ENCODE measurements at regions not wholly inside any gene's neighbourhood (a gene's known extent, or its start where the extent isn't known, plus 50 kb on each side); places are given as distances from the start of the nearest gene placed in this dataset.

DNA sequence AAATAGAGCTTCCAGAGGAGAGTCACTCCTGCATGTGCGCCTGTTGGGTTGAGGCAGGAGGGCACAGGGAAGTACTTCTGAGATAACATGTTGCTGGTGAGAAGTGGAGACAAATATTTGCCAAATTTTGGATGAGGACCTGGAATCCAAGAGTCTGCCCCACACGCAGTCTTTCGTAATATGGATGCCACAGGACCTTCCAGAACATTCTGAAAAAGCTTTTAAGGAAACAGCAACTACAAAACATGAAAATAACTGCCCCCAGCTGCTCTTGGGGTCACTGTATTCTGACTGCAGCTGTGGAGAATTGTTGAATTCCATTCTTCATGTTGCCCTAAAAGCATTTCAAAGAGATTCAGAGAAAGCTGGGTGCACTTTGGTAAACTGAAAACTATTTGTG lies 227.5 kb downstream of the C1D start:
- TF ChIP-seq, protein P1, sequence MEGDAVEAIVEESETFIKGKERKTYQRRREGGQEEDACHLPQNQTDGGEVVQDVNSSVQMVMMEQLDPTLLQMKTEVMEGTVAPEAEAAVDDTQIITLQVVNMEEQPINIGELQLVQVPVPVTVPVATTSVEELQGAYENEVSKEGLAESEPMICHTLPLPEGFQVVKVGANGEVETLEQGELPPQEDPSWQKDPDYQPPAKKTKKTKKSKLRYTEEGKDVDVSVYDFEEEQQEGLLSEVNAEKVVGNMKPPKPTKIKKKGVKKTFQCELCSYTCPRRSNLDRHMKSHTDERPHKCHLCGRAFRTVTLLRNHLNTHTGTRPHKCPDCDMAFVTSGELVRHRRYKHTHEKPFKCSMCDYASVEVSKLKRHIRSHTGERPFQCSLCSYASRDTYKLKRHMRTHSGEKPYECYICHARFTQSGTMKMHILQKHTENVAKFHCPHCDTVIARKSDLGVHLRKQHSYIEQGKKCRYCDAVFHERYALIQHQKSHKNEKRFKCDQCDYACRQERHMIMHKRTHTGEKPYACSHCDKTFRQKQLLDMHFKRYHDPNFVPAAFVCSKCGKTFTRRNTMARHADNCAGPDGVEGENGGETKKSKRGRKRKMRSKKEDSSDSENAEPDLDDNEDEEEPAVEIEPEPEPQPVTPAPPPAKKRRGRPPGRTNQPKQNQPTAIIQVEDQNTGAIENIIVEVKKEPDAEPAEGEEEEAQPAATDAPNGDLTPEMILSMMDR (IDR thresholded peaks at IDR 0.05; ENCODE audit: borderline replicate concordance, extremely low read depth, low read length, poor library complexity, severe bottlenecking), result no peak
- no peak for TF ChIP-seq EZH2 (IDR thresholded peaks at IDR 0.05; ENCODE audit: borderline replicate concordance, low read depth, low read length, severe bottlenecking)
- no peaks in the 10 kb centered on the region for H3K36me3 ChIP-seq (ENCODE audit: insufficient read depth, low read length)
- H2AFZ ChIP-seq (ENCODE audit: low read depth, low read length), result no peak overlapping the region
- H3K4me1 ChIP-seq (ENCODE audit: insufficient read depth, low read length), result no peaks in the 10 kb centered on the region
- H4K20me1 ChIP-seq (ENCODE audit: insufficient read depth, low read length), result no peaks in the 10 kb centered on the region
- H3K9me3 ChIP-seq (ENCODE audit: insufficient read depth, low read length, severe bottlenecking), result no peaks in the 10 kb centered on the region
- ATAC-seq (ENCODE audit: insufficient read depth, low read depth) (no peak), DNase-seq (no peak)
- no peak overlapping the region for H3K9ac ChIP-seq (ENCODE audit: low read depth, low read length)
- peaks cover 3% of the 10 kb centered on the region for H3K27me3 ChIP-seq (ENCODE audit: insufficient read depth, low read length, poor library complexity)
- H3K4me2 ChIP-seq (ENCODE audit: insufficient read depth, low read length), result no peak overlapping the region
- H3K4me3 ChIP-seq (ENCODE audit: low read depth in 1 of 2, low read length in 2 of 2), result no peak overlapping the region
- no peaks in the 10 kb centered on the region for H3K79me2 ChIP-seq (ENCODE audit: insufficient read depth, low read length)
- no peak overlapping the region for H3K27ac ChIP-seq (ENCODE audit: low read length)

DNA sequence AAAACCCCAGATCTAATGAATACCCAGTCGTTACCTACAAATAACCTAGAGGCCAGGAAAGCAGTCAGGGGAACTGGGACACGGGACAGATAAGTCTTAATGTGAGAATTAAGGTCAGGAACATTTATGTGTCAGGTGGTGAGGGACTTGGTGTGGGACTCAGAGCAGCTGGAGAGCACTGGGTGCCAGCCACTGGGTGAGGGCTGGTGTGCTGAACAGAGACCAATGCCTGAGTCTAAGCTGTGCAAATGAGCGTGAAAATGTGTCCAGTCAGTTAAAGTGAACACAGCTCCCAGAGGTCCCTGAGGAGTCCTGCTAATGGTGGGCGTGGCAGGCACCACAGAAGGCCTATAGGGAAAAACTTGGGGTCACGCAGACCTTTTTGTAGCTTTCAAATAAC lies 225.9 kb downstream of the C1D start:
- no peak overlapping the region for H3K9ac ChIP-seq (ENCODE audit: low read depth, low read length)
- TF ChIP-seq EZH2 (IDR thresholded peaks at IDR 0.05; ENCODE audit: borderline replicate concordance, low read depth, low read length, severe bottlenecking), result no peak
- TF ChIP-seq, protein P1 (IDR thresholded peaks at IDR 0.05; ENCODE audit: borderline replicate concordance, extremely low read depth, low read length, poor library complexity, severe bottlenecking), result no peak
- no peak overlapping the region for H3K4me2 ChIP-seq (ENCODE audit: insufficient read depth, low read length)
- no peaks in the 10 kb centered on the region for H3K79me2 ChIP-seq (ENCODE audit: insufficient read depth, low read length)
- H3K27ac ChIP-seq (ENCODE audit: low read length), result no peak overlapping the region
- no peaks in the 10 kb centered on the region for H3K9me3 ChIP-seq (ENCODE audit: insufficient read depth, low read length, severe bottlenecking)
- H3K27me3 ChIP-seq (ENCODE audit: insufficient read depth, low read length, poor library complexity), result peaks cover 7% of the 10 kb centered on the region
- H3K4me1 ChIP-seq (ENCODE audit: insufficient read depth, low read length), result no peaks in the 10 kb centered on the region
- no peak overlapping the region for H2AFZ ChIP-seq (ENCODE audit: low read depth, low read length)
- DNase-seq (no peak), ATAC-seq (ENCODE audit: insufficient read depth, low read depth) (no peak)
- no peak overlapping the region for H3K4me3 ChIP-seq (ENCODE audit: low read depth in 1 of 2, low read length in 2 of 2)
- no peaks in the 10 kb centered on the region for H3K36me3 ChIP-seq (ENCODE audit: insufficient read depth, low read length)
- no peaks in the 10 kb centered on the region for H4K20me1 ChIP-seq (ENCODE audit: insufficient read depth, low read length)

- no peaks in the 10 kb centered on the region for H3K79me2 ChIP-seq (ENCODE audit: insufficient read depth, low read length)
- no peak overlapping the region for H3K9ac ChIP-seq (ENCODE audit: low read depth, low read length)
- H2AFZ ChIP-seq (ENCODE audit: low read depth, low read length), result no peak overlapping the region
- no peak overlapping the region for H3K4me3 ChIP-seq (ENCODE audit: low read depth in 1 of 2, low read length in 2 of 2)
- TF ChIP-seq EZH2 (IDR thresholded peaks at IDR 0.05; ENCODE audit: borderline replicate concordance, low read depth, low read length, severe bottlenecking), result no peak
- TF ChIP-seq, protein P1 (IDR thresholded peaks at IDR 0.05; ENCODE audit: borderline replicate concordance, extremely low read depth, low read length, poor library complexity, severe bottlenecking), result no peak
- no peaks in the 10 kb centered on the region for H4K20me1 ChIP-seq (ENCODE audit: insufficient read depth, low read length)
- ATAC-seq (ENCODE audit: insufficient read depth, low read depth), result no peak
- H3K27me3 ChIP-seq (ENCODE audit: insufficient read depth, low read length, poor library complexity), result peaks cover 6% of the 10 kb centered on the region
- H3K36me3 ChIP-seq (ENCODE audit: insufficient read depth, low read length), result no peaks in the 10 kb centered on the region
- no peaks in the 10 kb centered on the region for H3K4me1 ChIP-seq (ENCODE audit: insufficient read depth, low read length)
- no peak overlapping the region for H3K4me2 ChIP-seq (ENCODE audit: insufficient read depth, low read length)
- H3K27ac ChIP-seq (ENCODE audit: low read length), result no peak overlapping the region
- H3K9me3 ChIP-seq (ENCODE audit: insufficient read depth, low read length, severe bottlenecking), result no peaks in the 10 kb centered on the region
- no peak for DNase-seq
Measured at GRCh38 chr2:67838205-67838604, 224.6 kb downstream of the C1D start.

GRCh38 chr2:67839242-67839641 lies 223.6 kb downstream of the C1D start:
- TF ChIP-seq EZH2 (IDR thresholded peaks at IDR 0.05; ENCODE audit: borderline replicate concordance, low read depth, low read length, severe bottlenecking), result no peak
- TF ChIP-seq, protein P1 (IDR thresholded peaks at IDR 0.05; ENCODE audit: borderline replicate concordance, extremely low read depth, low read length, poor library complexity, severe bottlenecking), result no peak
- Histone ChIP-seq H3K4me3 (ENCODE audit: low read depth in 1 of 2, low read length in 2 of 2) (no peak overlapping the region), H3K9ac (ENCODE audit: low read depth, low read length) (no peak overlapping the region), H3K4me2 (ENCODE audit: insufficient read depth, low read length) (no peak overlapping the region), H3K36me3 (ENCODE audit: insufficient read depth, low read length) (no peaks in the 10 kb centered on the region), H4K20me1 (ENCODE audit: insufficient read depth, low read length) (no peaks in the 10 kb centered on the region), H2AFZ (ENCODE audit: low read depth, low read length) (no peak overlapping the region), H3K27ac (ENCODE audit: low read length) (no peak overlapping the region), H3K27me3 (ENCODE audit: insufficient read depth, low read length, poor library complexity) (peaks cover 5% of the 10 kb centered on the region), H3K9me3 (ENCODE audit: insufficient read depth, low read length, severe bottlenecking) (no peaks in the 10 kb centered on the region), H3K4me1 (ENCODE audit: insufficient read depth, low read length) (no peaks in the 10 kb centered on the region), H3K79me2 (ENCODE audit: insufficient read depth, low read length) (no peaks in the 10 kb centered on the region)
- ATAC-seq (ENCODE audit: insufficient read depth, low read depth) (no peak), DNase-seq (no peak)

Measured in DND-41 (cell line).